ENCODE measurements at regions not wholly inside any gene's neighbourhood (a gene's known extent, or its start where the extent isn't known, plus 50 kb on each side); places are given as distances from the start of the nearest gene placed in this dataset.

DNA sequence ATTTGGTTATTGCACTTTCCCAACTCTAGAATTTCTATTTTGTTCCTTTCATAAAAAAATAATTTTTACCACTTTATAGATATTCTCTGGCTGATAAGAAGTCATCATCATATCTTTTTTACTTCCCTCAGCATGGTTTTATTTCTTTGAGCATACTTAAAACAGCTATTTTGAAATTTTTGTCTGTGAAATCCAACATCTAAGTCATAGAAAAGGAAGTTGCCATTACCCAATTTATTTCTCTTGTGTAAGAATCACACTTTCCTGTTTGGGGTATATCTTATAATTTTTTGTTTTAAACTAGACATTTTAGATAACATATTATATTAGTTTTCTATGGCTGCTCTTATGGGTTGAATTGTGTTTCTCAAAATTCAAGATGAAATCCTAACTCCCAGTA is 400.2 kb upstream of the OR4E1 start:
- Histone ChIP-seq H3K27me3 (ENCODE audit: control insufficient read depth in 4 of 4, insufficient read depth in 4 of 4, low read length in 3 of 4) (no peaks in the 10 kb centered on the region), H3K9me3 (ENCODE audit: control insufficient read depth in 4 of 4, low read length in 3 of 4) (no peaks in the 10 kb centered on the region), H3K9ac (ENCODE audit: low read depth in 1 of 2, low read length in 2 of 2) (no peak overlapping the region), H3K4me3 (ENCODE audit: low read depth in 1 of 3, low read length in 3 of 3) (no peak overlapping the region), H3K27ac (ENCODE audit: low read depth in 1 of 2, low read length in 2 of 2) (no peak overlapping the region), H3K36me3 (ENCODE audit: control insufficient read depth in 4 of 4, insufficient read depth in 3 of 4, low read depth in 1 of 4, low read length in 3 of 4) (no peaks in the 10 kb centered on the region), H3K4me1 (ENCODE audit: control insufficient read depth in 4 of 4, insufficient read depth in 4 of 4, low read length in 3 of 4) (no peaks in the 10 kb centered on the region)
- no peak for DNase-seq (ENCODE audit: low spot score)
- TF ChIP-seq, protein P1, sequence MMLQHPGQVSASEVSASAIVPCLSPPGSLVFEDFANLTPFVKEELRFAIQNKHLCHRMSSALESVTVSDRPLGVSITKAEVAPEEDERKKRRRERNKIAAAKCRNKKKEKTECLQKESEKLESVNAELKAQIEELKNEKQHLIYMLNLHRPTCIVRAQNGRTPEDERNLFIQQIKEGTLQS (IDR thresholded peaks at IDR 0.05): no peak
- no peak for TF ChIP-seq SP1 (IDR thresholded peaks at IDR 0.05)
- TF ChIP-seq, protein P2, sequence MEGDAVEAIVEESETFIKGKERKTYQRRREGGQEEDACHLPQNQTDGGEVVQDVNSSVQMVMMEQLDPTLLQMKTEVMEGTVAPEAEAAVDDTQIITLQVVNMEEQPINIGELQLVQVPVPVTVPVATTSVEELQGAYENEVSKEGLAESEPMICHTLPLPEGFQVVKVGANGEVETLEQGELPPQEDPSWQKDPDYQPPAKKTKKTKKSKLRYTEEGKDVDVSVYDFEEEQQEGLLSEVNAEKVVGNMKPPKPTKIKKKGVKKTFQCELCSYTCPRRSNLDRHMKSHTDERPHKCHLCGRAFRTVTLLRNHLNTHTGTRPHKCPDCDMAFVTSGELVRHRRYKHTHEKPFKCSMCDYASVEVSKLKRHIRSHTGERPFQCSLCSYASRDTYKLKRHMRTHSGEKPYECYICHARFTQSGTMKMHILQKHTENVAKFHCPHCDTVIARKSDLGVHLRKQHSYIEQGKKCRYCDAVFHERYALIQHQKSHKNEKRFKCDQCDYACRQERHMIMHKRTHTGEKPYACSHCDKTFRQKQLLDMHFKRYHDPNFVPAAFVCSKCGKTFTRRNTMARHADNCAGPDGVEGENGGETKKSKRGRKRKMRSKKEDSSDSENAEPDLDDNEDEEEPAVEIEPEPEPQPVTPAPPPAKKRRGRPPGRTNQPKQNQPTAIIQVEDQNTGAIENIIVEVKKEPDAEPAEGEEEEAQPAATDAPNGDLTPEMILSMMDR (IDR thresholded peaks at IDR 0.05; ENCODE audit: low read depth, low read length, missing input control): no peak
- no peak for TF ChIP-seq YY1 (IDR thresholded peaks at IDR 0.05)
- TF ChIP-seq NR2F2 (IDR thresholded peaks at IDR 0.05): no peak
- no peak for TF ChIP-seq FOXA2 (IDR thresholded peaks at IDR 0.05)
- no peak for TF ChIP-seq TAF1 (conservative IDR thresholded peaks at IDR 0.05)
- no peak for TF ChIP-seq GABPA (IDR thresholded peaks at IDR 0.05 in 1 of 2, conservative IDR thresholded peaks at IDR 0.05 in 1 of 2)
- TF ChIP-seq, protein P3, sequence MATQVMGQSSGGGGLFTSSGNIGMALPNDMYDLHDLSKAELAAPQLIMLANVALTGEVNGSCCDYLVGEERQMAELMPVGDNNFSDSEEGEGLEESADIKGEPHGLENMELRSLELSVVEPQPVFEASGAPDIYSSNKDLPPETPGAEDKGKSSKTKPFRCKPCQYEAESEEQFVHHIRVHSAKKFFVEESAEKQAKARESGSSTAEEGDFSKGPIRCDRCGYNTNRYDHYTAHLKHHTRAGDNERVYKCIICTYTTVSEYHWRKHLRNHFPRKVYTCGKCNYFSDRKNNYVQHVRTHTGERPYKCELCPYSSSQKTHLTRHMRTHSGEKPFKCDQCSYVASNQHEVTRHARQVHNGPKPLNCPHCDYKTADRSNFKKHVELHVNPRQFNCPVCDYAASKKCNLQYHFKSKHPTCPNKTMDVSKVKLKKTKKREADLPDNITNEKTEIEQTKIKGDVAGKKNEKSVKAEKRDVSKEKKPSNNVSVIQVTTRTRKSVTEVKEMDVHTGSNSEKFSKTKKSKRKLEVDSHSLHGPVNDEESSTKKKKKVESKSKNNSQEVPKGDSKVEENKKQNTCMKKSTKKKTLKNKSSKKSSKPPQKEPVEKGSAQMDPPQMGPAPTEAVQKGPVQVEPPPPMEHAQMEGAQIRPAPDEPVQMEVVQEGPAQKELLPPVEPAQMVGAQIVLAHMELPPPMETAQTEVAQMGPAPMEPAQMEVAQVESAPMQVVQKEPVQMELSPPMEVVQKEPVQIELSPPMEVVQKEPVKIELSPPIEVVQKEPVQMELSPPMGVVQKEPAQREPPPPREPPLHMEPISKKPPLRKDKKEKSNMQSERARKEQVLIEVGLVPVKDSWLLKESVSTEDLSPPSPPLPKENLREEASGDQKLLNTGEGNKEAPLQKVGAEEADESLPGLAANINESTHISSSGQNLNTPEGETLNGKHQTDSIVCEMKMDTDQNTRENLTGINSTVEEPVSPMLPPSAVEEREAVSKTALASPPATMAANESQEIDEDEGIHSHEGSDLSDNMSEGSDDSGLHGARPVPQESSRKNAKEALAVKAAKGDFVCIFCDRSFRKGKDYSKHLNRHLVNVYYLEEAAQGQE (IDR thresholded peaks at IDR 0.05): no peak
- TF ChIP-seq, protein P4, sequence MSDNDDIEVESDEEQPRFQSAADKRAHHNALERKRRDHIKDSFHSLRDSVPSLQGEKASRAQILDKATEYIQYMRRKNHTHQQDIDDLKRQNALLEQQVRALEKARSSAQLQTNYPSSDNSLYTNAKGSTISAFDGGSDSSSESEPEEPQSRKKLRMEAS (IDR thresholded peaks at IDR 0.05): no peak
- no peak for TF ChIP-seq HNF4A (conservative IDR thresholded peaks at IDR 0.05)
- no peak for TF ChIP-seq HNF4G (IDR thresholded peaks at IDR 0.05)
- no peak for TF ChIP-seq RAD21 (IDR thresholded peaks at IDR 0.05)

DNA sequence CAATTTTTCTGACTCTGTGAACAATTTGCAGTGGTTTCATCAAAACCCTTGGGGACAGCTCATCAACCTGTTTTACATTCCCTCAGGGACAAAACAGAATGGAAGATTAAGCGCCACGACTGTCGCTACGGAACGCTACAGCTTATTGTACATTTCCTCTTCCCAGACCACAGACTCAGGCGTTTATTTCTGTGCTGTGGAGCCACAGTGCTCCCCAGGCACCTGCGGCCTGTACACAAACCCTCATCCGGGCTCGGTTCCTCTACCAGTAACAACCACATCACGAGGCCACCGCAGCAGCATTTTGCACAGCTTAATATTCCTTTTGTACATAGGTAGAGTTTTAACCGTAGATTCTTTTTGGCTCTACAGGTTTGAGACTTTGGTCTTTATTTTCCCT is 397.4 kb upstream of the OR4E1 start:
- H3K4me1 ChIP-seq (ENCODE audit: control insufficient read depth in 4 of 4, insufficient read depth in 4 of 4, low read length in 3 of 4): no peaks in the 10 kb centered on the region
- peaks cover 0 to 4% (median under 1%) of the 10 kb centered on the region in 4 donors for H3K27me3 ChIP-seq (ENCODE audit: control insufficient read depth in 4 of 4, insufficient read depth in 4 of 4, low read length in 3 of 4)
- no peak overlapping the region for H3K9ac ChIP-seq (ENCODE audit: low read depth in 1 of 2, low read length in 2 of 2)
- H3K9me3 ChIP-seq (ENCODE audit: control insufficient read depth in 4 of 4, low read length in 3 of 4): no peaks in the 10 kb centered on the region
- no peaks in the 10 kb centered on the region for H3K36me3 ChIP-seq (ENCODE audit: control insufficient read depth in 4 of 4, insufficient read depth in 3 of 4, low read depth in 1 of 4, low read length in 3 of 4)
- 68% methylated on average over 12 of the region's 12 CpGs for WGBS
- no peak overlapping the region for H3K27ac ChIP-seq (ENCODE audit: low read depth in 1 of 2, low read length in 2 of 2)
- no peak overlapping the region for H3K4me3 ChIP-seq (ENCODE audit: low read depth in 1 of 3, low read length in 3 of 3)
- no peak for DNase-seq (ENCODE audit: low spot score)
- TF ChIP-seq, protein P3 (IDR thresholded peaks at IDR 0.05): no peak
- no peak for TF ChIP-seq HNF4G (IDR thresholded peaks at IDR 0.05)
- TF ChIP-seq RXRA (IDR thresholded peaks at IDR 0.05): no peak
- TF ChIP-seq EGR1 (IDR thresholded peaks at IDR 0.05; ENCODE audit: low read depth in 2 of 2): no peak
- no peak for TF ChIP-seq SP1 (IDR thresholded peaks at IDR 0.05)
- no peak for TF ChIP-seq RAD21 (IDR thresholded peaks at IDR 0.05)
- TF ChIP-seq FOXA1 (IDR thresholded peaks at IDR 0.05): no peak
- no peak for TF ChIP-seq NR2F2 (IDR thresholded peaks at IDR 0.05)

Measured in liver (tissue), 8 donors.